GM19397 (cell line): ENCODE measurements at regions not wholly inside any gene's neighbourhood (a gene's known extent, or its start where the extent isn't known, plus 50 kb on each side); places are given as distances from the start of the nearest gene placed in this dataset.

Source experiments
- ATAC-seq: cut with Tn5 transposase; IDR thresholded peaks from one replicate; pipeline ENCODE4 v1.9.1; 2021; ENCODE audit warnings: mild to moderate bottlenecking, moderate library complexity; ENCODE audit not compliant: unreplicated experiment

DNA sequence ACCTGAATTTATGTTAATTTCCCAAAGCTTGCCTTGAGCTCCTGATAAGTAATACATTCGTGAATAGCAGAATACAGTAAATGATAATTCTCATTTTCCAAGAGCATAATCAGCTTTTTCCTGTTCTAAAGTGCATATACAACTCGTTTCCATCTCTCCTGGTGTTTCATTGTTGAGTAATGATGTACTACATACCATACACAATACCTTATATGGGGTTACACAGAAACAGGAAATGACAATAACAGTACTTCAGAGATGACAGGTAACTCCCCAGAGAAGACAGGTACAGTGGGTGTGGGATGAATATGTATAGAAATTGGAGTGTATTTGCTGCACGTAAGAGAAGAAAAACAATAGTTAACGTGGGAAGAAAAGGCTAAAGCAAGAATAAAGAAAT lies 287.1 kb downstream of the TENT4A start:
- no peak for ATAC-seq

DNA sequence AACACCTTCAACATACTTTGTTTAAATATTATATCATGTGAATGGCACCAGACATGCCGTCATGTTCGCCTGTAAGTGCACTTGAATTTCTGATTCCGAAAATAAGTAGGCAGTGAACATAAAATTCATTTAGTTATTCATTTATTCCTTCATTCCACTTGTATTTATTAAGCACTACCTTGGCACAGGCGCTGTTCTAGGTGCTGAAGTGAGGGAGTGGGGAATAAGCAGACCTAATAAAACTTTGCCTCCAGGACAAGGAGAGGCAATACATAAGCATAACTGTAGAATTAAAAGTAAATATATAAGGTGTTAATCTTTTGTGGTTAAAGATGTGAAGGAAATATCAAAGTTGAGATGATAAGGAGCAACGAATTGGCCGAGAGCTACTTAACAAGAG lies 297.4 kb downstream of the TENT4A start:
- ATAC-seq, result no peak

GRCh38 chr5:7012057-7012456 lies 298.8 kb downstream of the TENT4A start:
- no peak for ATAC-seq

- no peak for ATAC-seq
Measured at GRCh38 chr5:7014611-7015010, 301.4 kb downstream of the TENT4A start.

GRCh38 chr5:7015586-7016256 lies 302.5 kb downstream of the TENT4A start:
- no peak for ATAC-seq

DNA sequence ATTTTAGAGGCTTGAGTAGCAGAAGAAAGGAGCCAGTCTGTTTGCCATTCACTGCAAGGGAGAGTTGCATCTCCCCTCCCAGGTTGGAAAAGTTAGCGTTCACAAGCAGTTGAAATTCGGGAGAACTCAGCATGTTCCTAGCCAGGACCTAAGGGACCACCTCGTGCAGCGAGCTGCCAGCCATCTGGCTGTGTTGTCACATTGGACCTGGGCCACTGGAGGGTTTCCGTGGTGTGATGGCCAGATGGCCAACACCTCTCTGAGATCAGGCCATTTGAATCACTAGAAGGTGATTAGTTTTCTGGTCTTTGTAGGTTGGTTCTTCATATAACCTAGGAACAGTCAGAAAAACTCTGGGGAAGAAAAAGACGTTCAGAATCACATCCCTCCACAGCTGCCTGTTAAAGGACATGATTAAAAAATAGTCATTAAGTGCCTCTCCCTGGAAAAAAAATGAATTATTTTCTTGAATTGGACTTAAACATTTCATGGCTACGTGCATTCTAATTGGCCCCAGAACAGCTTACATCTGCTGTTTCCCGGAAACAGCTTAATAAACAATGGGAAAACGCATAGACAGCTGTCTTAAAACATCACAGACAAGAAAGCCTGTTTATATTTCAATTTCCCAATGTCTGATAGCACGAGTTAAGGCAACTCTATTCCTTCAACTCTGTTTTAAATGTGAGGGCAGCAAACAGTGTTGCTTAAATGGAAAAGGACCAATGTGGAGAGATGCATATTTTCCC lies 303.9 kb downstream of the TENT4A start:
- no peak for ATAC-seq

DNA sequence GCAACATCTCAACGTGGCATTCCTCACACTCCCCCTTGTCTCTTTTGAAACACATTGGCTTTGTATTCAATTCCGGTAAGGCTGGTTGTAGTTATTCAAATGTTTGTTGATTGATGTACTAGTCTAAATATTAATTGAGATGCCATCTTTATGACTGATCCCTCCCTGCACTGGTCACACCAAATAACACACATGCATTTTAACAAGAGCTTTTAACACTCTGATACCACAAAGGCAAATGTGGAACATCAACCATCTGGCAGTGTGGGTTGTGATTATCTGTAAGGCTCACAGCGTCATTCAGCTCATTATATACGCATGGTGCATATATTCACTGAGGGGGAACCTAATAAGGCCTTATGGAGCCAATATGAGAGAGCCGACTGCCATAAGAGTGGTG lies 305.0 kb downstream of the TENT4A start:
- ATAC-seq, result no peak

DNA sequence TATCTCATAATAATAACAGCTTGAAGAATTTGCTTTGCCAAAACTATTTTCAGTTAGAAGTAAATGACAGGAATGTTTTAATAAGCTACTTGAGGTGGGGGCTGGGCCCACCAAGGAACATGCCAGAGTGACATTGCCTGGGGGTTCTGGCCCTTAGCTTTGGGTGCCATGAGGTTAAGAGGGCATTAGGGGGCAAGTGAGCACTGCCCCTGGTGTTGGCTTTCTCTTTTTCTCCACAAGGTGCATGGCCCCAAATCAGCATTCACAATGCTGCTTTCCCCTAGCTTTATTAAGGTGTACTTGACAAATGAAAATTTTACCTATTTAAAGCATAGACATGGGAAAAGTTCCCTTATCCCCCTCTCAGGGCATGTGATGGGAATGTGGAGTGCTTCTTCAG lies 305.4 kb downstream of the TENT4A start:
- ATAC-seq, result no peak

GRCh38 chr5:7036192-7036835 lies 323.1 kb downstream of the TENT4A start:
- ATAC-seq, result no peak

DNA sequence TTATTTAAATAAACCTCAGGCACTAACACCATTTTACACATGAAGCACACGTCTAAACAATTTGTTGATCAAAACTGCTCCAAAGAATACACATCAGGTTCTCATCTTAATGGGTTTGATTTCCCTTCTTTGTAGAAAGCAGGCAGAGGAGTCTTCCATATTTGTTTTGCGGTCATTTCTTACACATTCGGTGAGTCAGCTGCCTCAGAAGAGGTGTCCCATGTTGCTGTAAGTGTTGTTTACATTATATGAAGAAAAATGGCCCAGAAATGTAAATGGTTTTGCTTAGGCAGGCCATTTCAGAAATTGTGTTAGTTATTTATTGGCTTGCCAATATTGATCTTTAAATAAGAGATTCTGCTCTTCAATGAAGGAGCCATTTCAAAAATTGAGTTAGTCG lies 325.8 kb downstream of the TENT4A start:
- ATAC-seq, result no peak

DNA sequence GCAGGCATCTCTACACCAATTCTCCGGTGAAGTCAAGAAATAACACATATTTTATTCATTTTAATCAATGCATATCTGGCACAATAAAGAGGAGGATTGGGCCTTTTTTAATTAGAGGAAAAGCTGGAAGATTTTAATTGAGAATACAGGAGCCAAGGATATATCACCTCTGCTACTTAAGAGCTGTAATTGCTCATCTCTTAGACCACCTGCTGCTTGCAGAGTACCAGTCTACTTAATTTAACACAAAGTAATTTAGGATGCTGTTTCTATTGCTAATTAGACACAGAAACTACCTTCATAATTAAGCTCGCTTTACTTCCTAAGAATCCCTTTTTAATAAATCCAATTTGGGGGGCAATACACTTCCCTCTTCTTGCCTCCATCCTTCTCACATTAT lies 326.9 kb downstream of the TENT4A start:
- no peak for ATAC-seq

- no peak for ATAC-seq
Measured at GRCh38 chr5:7043797-7044196, 330.6 kb downstream of the TENT4A start.

DNA sequence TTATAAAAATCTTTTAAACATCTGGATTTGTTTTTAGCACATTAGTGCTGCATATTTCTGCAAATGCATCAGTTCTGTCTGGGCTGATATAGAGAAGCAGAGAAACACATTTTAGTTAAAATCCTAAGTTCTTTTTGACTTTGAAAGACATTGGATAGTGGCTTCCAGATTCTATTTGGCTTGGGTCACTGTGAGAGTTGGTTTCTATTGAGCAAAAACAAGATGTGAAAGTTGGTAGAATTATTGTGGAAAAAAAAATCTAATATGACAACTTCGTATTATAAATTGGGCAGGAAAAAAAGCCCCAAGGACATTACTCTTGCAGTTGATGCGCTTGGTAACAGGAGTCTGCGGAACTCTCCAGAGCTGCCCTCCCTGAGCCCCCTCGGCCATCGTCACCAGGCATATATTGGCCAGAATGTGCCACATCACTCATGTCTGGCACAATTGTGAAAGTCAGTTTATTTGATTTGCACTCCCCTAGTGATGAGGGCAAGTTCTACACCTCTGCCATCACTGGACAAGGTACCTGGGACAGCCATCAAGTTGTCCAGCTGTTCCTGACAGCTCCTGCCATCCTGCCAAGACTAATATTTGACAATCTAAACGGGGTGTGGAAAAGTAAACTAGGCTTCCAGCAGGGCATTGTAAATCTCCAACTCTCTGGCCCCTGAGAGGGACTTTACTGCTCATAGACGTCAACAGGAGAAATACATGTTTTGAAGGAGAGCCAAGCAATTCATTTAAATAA lies 334.5 kb downstream of the TENT4A start:
- ATAC-seq, result no peak

GRCh38 chr5:7050986-7051385 lies 337.8 kb downstream of the TENT4A start:
- no peak for ATAC-seq

GRCh38 chr5:7053125-7053524 lies 339.9 kb downstream of the TENT4A start:
- no peak for ATAC-seq

GRCh38 chr5:7053528-7054209 lies 340.4 kb downstream of the TENT4A start:
- no peak for ATAC-seq

GRCh38 chr5:7066471-7067235 lies 329.3 kb upstream of the ADCY2 start:
- ATAC-seq, result no peak

DNA sequence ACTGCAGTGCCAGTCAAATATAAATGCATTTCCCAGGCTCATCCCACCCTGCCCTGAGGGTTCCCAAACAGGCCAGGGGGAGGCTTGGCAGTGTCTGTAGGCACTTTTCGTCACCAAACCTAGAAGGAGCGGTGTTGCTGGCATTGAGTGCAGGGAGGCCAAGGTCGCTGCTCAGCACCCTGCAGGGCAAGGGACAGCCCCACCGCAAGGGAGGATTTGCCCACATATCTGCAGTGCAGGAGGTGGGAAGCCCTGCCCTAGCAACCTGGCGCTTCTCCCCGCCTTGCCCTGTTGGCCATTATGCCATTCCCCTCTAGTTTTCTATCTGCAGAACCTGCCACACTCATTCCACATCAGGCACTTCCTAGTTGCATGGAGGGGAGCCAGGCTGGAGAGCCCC lies 327.8 kb upstream of the ADCY2 start:
- ATAC-seq, result no peak

GRCh38 chr5:7068899-7069298 lies 327.0 kb upstream of the ADCY2 start:
- ATAC-seq, result no peak

DNA sequence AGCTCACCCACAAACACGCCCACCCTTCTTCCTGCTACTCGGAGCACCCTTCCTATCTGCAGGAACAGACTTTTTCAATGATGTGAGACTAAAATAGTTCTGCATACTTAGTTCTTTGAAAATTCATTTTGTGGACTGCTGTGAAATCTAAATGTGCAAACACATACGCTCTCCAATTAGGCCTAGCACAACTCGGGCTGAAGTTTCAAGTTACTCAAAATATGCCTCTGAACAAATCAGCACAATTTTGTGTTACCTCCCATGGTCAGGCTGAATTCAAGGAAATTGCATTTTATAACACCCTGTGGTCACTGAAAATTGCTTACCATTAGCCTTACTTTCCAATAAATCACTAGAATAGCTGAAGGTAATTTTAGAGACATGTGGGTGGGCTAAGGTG lies 323.8 kb upstream of the ADCY2 start:
- no peak for ATAC-seq
